Stimulated activated naive CD8-positive, alpha-beta T cell treated with anti-CD3 and anti-CD28 coated beads, Interleukin-15, Interleukin-2, amounts not matched to agents 100 ng/mL and 50 ng/mL, for 24 hours (primary cell): ENCODE measurements at regions not wholly inside any gene's neighbourhood (a gene's known extent, or its start where the extent isn't known, plus 50 kb on each side); places are given as distances from the start of the nearest gene placed in this dataset.

Experiments
- H3K27ac Mint-ChIP-seq: one replicate; pipeline ENCODE4 v1.8.0; 2021; ENCODE audit warnings: mild to moderate bottlenecking, mixed read lengths
- H3K27me3 Mint-ChIP-seq: one replicate; pipeline ENCODE4 v1.8.0; 2021; ENCODE audit warnings: mixed read lengths
- H3K36me3 Mint-ChIP-seq: one replicate; pipeline ENCODE4 v1.8.0; 2021; ENCODE audit warnings: low read depth, mixed read lengths
- H3K4me1 Mint-ChIP-seq: one replicate; pipeline ENCODE4 v1.8.0; 2021; ENCODE audit warnings: low read depth, mixed read lengths
- H3K4me3 Mint-ChIP-seq: one replicate; pipeline ENCODE4 v1.8.0; 2021; ENCODE audit warnings: mild to moderate bottlenecking, mixed read lengths
- H3K9me3 Mint-ChIP-seq: one replicate; pipeline ENCODE4 v1.8.0; 2021; ENCODE audit warnings: mixed read lengths

GRCh38 chr5:2916076-2916682 lies 164.7 kb upstream of the IRX2 start:
- H3K27ac Mint-ChIP-seq: no peak overlapping the region
- no peaks in the 10 kb centered on the region for H3K4me1 Mint-ChIP-seq
- no peaks in the 10 kb centered on the region for H3K36me3 Mint-ChIP-seq
- H3K4me3 Mint-ChIP-seq: no peak overlapping the region
- peaks cover 15% of the 10 kb centered on the region for H3K9me3 Mint-ChIP-seq
- H3K27me3 Mint-ChIP-seq: no peaks in the 10 kb centered on the region

DNA sequence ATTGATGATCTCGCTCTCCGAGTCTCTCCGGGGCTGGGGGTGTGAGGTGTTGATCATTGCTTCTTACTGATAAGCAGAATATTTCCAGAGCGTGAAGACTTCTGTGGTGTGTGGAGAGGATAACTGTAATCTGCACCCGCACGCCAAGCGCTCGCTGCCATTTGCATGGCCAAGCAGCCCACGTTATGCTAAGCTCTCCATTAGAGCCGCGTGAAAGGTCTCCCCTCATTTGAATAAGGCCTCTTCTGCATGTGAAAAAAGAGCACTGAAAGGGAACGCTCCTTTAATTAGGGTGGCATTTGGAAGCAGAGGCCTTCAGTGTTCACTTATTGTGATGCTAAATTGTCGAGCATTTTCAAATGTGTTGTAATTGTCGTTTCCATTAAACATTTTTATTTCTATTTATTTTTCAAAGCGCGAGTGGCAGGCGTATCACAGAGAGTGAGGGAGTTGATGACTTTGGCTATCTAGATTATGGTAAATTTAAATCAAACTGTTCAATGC lies 163.6 kb upstream of the IRX2 start:
- Mint-ChIP-seq H3K4me1 (no peaks in the 10 kb centered on the region), H3K27ac (no peak overlapping the region), H3K4me3 (no peak overlapping the region), H3K9me3 (peaks cover 10% of the 10 kb centered on the region), H3K36me3 (no peaks in the 10 kb centered on the region), H3K27me3 (no peaks in the 10 kb centered on the region)

DNA sequence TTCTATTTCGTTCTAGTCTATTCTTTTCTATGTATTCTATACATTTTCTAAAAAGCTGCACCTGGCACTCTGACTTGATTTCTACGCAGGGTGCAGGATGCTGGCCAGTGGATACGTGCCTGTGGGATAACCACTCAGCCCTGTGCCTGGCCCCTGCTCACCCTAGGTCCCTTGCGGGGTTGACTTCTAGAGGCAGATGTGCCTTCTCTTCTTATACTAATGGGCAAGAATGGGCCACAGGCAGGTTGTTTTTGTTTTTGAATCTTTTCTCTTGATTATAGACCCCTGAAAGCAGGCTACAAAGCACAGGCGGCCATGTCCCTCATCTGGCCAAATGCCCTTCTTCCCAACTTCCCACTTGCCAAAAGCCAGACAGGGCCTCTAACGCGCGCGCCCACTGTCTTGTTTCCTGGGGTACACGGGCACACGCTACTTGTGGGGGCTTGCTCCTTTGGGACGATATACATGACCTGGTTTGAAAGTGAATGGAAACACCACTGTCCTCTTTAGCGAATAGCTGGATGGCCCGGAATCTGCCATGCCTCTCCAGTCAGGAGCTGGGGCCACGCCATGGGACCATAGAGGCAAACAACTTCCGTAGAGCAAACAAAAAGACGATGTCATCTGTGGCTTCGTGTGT lies 162.7 kb upstream of the IRX2 start:
- H3K4me1 Mint-ChIP-seq: no peaks in the 10 kb centered on the region
- H3K27ac Mint-ChIP-seq: no peak overlapping the region
- H3K27me3 Mint-ChIP-seq: no peaks in the 10 kb centered on the region
- peaks cover 10% of the 10 kb centered on the region for H3K9me3 Mint-ChIP-seq
- no peak overlapping the region for H3K4me3 Mint-ChIP-seq
- no peaks in the 10 kb centered on the region for H3K36me3 Mint-ChIP-seq

DNA sequence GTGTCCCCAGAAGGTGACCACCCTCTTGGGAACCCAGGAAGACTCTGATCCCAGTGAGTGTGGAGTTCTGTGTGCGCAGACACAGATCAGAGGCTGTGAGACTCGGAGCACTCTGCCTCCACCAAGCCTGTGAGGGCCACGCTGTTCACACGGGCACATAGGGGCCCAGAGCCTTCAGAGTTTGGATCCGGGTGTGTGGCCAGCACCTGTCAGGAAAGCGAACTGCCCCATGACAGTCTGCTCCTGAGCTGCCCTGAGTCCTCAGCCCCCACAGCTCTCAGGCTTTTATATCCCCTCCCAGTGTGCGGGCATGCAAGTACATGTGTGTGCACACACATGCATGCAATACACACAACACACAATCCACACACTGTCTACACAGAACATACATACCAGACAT lies 161.8 kb upstream of the IRX2 start:
- Mint-ChIP-seq H3K27ac (no peak overlapping the region), H3K9me3 (peaks cover 10% of the 10 kb centered on the region), H3K27me3 (no peaks in the 10 kb centered on the region), H3K4me3 (no peak overlapping the region), H3K4me1 (no peaks in the 10 kb centered on the region), H3K36me3 (no peaks in the 10 kb centered on the region)

DNA sequence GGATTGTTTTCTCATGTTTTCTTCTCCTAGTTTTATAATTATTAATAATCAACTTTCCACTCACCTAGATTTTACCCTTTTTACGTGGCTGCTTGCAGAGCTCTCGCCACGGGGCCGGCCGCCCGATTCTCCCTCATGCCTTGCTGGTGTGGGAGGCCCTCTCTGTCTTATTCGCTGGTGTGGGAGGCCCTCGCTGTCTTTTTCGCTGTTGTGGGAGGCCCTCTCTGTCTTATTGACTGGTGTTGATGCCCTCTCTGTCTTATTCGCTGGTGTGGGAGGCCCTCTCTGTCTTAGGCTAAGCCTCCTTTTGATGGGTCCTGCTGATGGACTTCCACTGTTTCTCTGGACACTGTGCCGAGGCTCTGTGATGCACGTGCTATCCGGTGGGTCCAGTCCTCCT lies 161.3 kb upstream of the IRX2 start:
- Mint-ChIP-seq H3K27me3 (no peaks in the 10 kb centered on the region), H3K4me1 (no peaks in the 10 kb centered on the region), H3K9me3 (peaks cover 10% of the 10 kb centered on the region), H3K36me3 (no peaks in the 10 kb centered on the region), H3K4me3 (no peak overlapping the region), H3K27ac (no peak overlapping the region)

GRCh38 chr5:2910401-2911175 lies 159.1 kb upstream of the IRX2 start:
- H3K27ac Mint-ChIP-seq: no peak overlapping the region
- H3K27me3 Mint-ChIP-seq: no peaks in the 10 kb centered on the region
- H3K9me3 Mint-ChIP-seq: peaks cover 10% of the 10 kb centered on the region
- no peak overlapping the region for H3K4me3 Mint-ChIP-seq
- no peaks in the 10 kb centered on the region for H3K4me1 Mint-ChIP-seq
- H3K36me3 Mint-ChIP-seq: no peaks in the 10 kb centered on the region

GRCh38 chr5:2909035-2909434 lies 157.6 kb upstream of the IRX2 start:
- H3K27me3 Mint-ChIP-seq: no peaks in the 10 kb centered on the region
- H3K9me3 Mint-ChIP-seq: peaks cover 4% of the 10 kb centered on the region
- no peaks in the 10 kb centered on the region for H3K4me1 Mint-ChIP-seq
- no peak overlapping the region for H3K4me3 Mint-ChIP-seq
- H3K36me3 Mint-ChIP-seq: no peaks in the 10 kb centered on the region
- H3K27ac Mint-ChIP-seq: no peak overlapping the region

GRCh38 chr5:2908086-2908485 lies 156.6 kb upstream of the IRX2 start:
- H3K27ac Mint-ChIP-seq: no peak overlapping the region
- no peaks in the 10 kb centered on the region for H3K27me3 Mint-ChIP-seq
- H3K4me3 Mint-ChIP-seq: no peak overlapping the region
- H3K36me3 Mint-ChIP-seq: no peaks in the 10 kb centered on the region
- H3K9me3 Mint-ChIP-seq: no peaks in the 10 kb centered on the region
- H3K4me1 Mint-ChIP-seq: no peaks in the 10 kb centered on the region

DNA sequence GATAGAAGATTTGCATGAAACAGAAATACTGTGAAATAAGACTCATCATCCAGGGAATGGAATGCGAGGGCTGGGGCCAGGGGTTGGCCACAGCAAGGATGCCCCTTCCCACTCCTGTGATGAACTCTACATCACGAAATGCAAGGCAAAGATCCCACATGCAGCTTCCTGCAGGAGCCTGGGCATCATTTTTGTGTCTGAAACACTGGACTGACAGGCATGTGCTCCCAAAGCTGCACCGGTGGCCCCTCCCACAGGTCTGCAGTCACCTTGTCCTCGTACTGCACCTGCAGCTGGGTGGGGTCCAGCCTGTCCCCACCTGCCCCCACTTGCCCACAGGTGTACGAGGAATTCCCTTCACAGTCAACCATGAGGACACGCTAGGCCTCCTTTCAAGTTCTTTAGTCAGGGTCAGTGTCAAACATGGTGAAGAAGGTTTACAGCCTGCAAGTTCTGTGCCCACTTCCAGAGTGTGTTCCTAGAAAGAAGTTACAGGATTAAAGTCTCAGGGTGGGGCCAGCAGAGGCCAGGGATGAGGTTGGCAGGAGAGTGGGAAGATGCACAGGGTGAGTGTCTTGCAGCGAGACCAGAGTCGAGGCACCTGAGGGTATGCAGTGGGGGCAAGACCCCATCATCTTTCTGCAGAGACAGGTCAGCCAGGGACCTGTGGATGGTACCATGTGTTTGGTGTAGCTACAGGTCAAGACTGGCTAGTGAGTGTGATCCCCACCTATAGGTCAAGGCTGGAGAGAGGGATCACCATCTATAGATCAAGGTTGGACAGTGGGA lies 155.0 kb upstream of the IRX2 start:
- H3K4me1 Mint-ChIP-seq: no peaks in the 10 kb centered on the region
- no peaks in the 10 kb centered on the region for H3K27me3 Mint-ChIP-seq

DNA sequence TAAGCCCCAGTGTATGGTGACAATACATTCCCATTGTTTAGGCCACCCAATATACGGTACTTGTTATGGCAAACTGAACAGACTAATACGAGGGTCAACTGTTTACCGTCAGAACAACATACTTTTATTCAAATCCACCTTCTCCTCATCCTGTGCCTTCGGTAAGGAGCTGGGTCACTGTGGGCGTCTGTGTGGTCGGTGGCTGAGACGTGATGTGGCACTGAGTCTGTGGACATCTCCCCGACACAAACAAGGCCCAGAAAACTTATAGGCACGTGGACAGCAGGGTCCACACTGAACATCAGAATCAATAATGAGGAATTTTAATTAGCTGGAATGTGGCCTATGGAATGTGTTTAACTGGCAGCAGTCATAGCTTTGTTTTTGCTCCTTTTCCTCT lies 154.3 kb upstream of the IRX2 start:
- H3K36me3 Mint-ChIP-seq: no peaks in the 10 kb centered on the region
- peaks cover 6% of the 10 kb centered on the region for H3K9me3 Mint-ChIP-seq
- no peak overlapping the region for H3K27ac Mint-ChIP-seq
- H3K4me3 Mint-ChIP-seq: no peak overlapping the region
- no peaks in the 10 kb centered on the region for H3K27me3 Mint-ChIP-seq
- H3K4me1 Mint-ChIP-seq: no peaks in the 10 kb centered on the region

More for the DNA sequence above, 155.0 kb upstream of the IRX2 start:
- H3K4me3 Mint-ChIP-seq: no peak overlapping the region
- H3K27ac Mint-ChIP-seq: no peak overlapping the region
- no peaks in the 10 kb centered on the region for H3K36me3 Mint-ChIP-seq
- peaks cover 4% of the 10 kb centered on the region for H3K9me3 Mint-ChIP-seq

DNA sequence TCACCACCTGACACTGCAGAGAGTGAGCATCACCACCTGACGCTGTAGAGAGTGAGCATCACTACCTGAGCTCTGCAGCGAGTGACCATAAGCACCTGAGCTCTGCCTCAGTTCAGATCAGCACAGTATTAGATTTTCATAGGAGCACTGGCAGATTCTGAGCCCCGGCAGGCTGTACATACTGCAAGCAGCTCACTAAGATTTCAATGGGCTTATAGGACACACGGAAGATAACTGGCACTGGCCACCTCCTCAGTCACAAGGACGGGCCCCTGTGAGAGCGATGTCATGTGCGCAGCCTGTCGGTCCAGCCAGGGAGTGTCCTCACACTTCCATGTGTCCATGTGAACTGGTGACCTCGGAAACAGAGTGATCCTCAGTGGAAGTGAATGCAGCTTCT lies 153.5 kb upstream of the IRX2 start:
- Mint-ChIP-seq H3K4me1 (no peaks in the 10 kb centered on the region), H3K9me3 (peaks cover 8% of the 10 kb centered on the region), H3K27ac (no peak overlapping the region), H3K36me3 (no peaks in the 10 kb centered on the region), H3K27me3 (no peaks in the 10 kb centered on the region), H3K4me3 (no peak overlapping the region)

GRCh38 chr5:2904399-2904798 lies 152.9 kb upstream of the IRX2 start:
- Mint-ChIP-seq H3K27me3 (no peaks in the 10 kb centered on the region), H3K9me3 (peaks cover 8% of the 10 kb centered on the region), H3K4me3 (no peak overlapping the region), H3K4me1 (no peaks in the 10 kb centered on the region), H3K36me3 (no peaks in the 10 kb centered on the region), H3K27ac (no peak overlapping the region)

- no peak overlapping the region for H3K27ac Mint-ChIP-seq
- no peaks in the 10 kb centered on the region for H3K36me3 Mint-ChIP-seq
Measured at GRCh38 chr5:2903451-2904395, 152.2 kb upstream of the IRX2 start.

GRCh38 chr5:2902742-2903297 lies 151.3 kb upstream of the IRX2 start:
- Mint-ChIP-seq H3K4me1 (no peaks in the 10 kb centered on the region), H3K36me3 (no peaks in the 10 kb centered on the region), H3K27ac (no peak overlapping the region), H3K4me3 (no peak overlapping the region), H3K9me3 (peaks cover 8% of the 10 kb centered on the region), H3K27me3 (no peaks in the 10 kb centered on the region)

More at GRCh38 chr5:2903451-2904395, 152.2 kb upstream of the IRX2 start:
- no peak overlapping the region for H3K4me3 Mint-ChIP-seq
- H3K9me3 Mint-ChIP-seq: peaks cover 8% of the 10 kb centered on the region
- H3K4me1 Mint-ChIP-seq: no peaks in the 10 kb centered on the region
- no peaks in the 10 kb centered on the region for H3K27me3 Mint-ChIP-seq
